Activated CD4-positive, alpha-beta T cell treated with anti-CD3 and anti-CD28 coated beads, Interleukin-2, amount 10 ng/mL, durations not matched to agents 7 days and 5 days (primary cell): ENCODE measurements at regions not wholly inside any gene's neighbourhood (a gene's known extent, or its start where the extent isn't known, plus 50 kb on each side); places are given as distances from the start of the nearest gene placed in this dataset. TPM values are rescaled to one million over a fixed set of nuclear protein-coding genes. Genes with fewer than 3 reads are reported as not detected.
"Not testable (repeated sequence)": the region's sequence is repeated elsewhere in the genome, so short reads cannot be mapped to it uniquely, and the experiment has no call there.

ENCODE experiments used
- CTCF ChIA-PET: fragments of 350-600 bp; sonication (Branson Sonifier 250); formaldehyde crosslinking; loops from one replicate; lab custom pipeline; 2021; ENCODE audit warnings: antibody characterized with exemption; lab: Charles Lee
- POLR2A ChIA-PET: fragments of 350-600 bp; sonication (Branson Sonifier 250); formaldehyde crosslinking; loops from one replicate; lab custom pipeline; 2021; ENCODE audit warnings: antibody characterized with exemption; lab: Charles Lee
- DNase-seq: peaks from one replicate; pipeline ENCODE4 v3.0.0-alpha.2; 2020
- H3K27ac Mint-ChIP-seq: one replicate; pipeline ENCODE4 v1.8.0; 2021; ENCODE audit warnings: mild to moderate bottlenecking, moderate library complexity, mixed read lengths
- H3K27me3 Mint-ChIP-seq: one replicate; pipeline ENCODE4 v1.8.0; 2021; ENCODE audit warnings: mixed read lengths
- H3K36me3 Mint-ChIP-seq: one replicate; pipeline ENCODE4 v1.8.0; 2021; ENCODE audit warnings: low read depth, mixed read lengths
- H3K4me1 Mint-ChIP-seq: one replicate; pipeline ENCODE4 v1.8.0; 2021; ENCODE audit warnings: mixed read lengths
- H3K4me3 Mint-ChIP-seq: one replicate; pipeline ENCODE4 v1.8.0; 2021; ENCODE audit warnings: mild to moderate bottlenecking, moderate library complexity, mixed read lengths
- H3K9me3 Mint-ChIP-seq: one replicate; pipeline ENCODE4 v1.8.0; 2021; ENCODE audit warnings: mixed read lengths
- microRNA-seq: library from miRNA; unstranded; fragments of <30 nt; microRNA quantifications from one replicate; pipeline ENCODE4 v1.2.0, GENCODE V29; 2021; ENCODE audit warnings: borderline microRNAs expressed, borderline replicate concordance

GRCh38 chr7:32645255-32645654, 150.0 kb downstream of the AVL9 start:
- peaks cover 10% of the 10 kb centered on the region for H3K27me3 Mint-ChIP-seq
- H3K27ac Mint-ChIP-seq, DNase-seq, H3K4me1 Mint-ChIP-seq, H3K9me3 Mint-ChIP-seq, H3K36me3 Mint-ChIP-seq, POLR2A ChIA-PET, H3K4me3 Mint-ChIP-seq: not testable (repeated sequence)
- CTCF ChIA-PET: interaction anchor here (0.6 kb wide), 1 partner anchor 480 kb away, joined by 3 read pairs; no protein-coding TSS in a partner anchor

GRCh38 chr7:32643194-32643593, 147.9 kb downstream of the AVL9 start:
- DNase-seq: no peak
- no peaks in the 10 kb centered on the region for H3K36me3 Mint-ChIP-seq
- peaks cover 5% of the 10 kb centered on the region for H3K27me3 Mint-ChIP-seq
- no peak overlapping the region for H3K27ac Mint-ChIP-seq
- ChIA-PET CTCF (no interaction called here), POLR2A (no interaction called here)
- peaks cover 4% of the 10 kb centered on the region for H3K4me1 Mint-ChIP-seq
- H3K4me3 Mint-ChIP-seq: no peak overlapping the region
- H3K9me3 Mint-ChIP-seq: peaks cover 3% of the 10 kb centered on the region

- Mint-ChIP-seq H3K4me1 (peaks cover 12% of the 10 kb centered on the region), H3K4me3 (no peak overlapping the region), H3K27ac (no peak overlapping the region), H3K9me3 (peaks cover 3% of the 10 kb centered on the region), H3K36me3 (no peaks in the 10 kb centered on the region), H3K27me3 (no peaks in the 10 kb centered on the region)
- ChIA-PET POLR2A (no interaction called here), CTCF (interaction anchor here (0.7 kb wide), 1 partner anchor 619 kb away, joined by 3 read pairs; no protein-coding TSS in a partner anchor)
- DNase-seq: no peak
These were observed 143.8 kb downstream of the AVL9 start for GRCh38 chr7:32639122-32639521.

GRCh38 chr7:32638479-32639121, 143.3 kb downstream of the AVL9 start:
- H3K9me3 Mint-ChIP-seq, H3K27ac Mint-ChIP-seq, H3K4me3 Mint-ChIP-seq, H3K27me3 Mint-ChIP-seq, H3K36me3 Mint-ChIP-seq, DNase-seq: not testable (repeated sequence)
- ChIA-PET POLR2A (interaction anchor here (0.6 kb wide), 1 partner anchor 23 kb away, joined by 5 read pairs; no protein-coding TSS in a partner anchor), CTCF (interaction anchor here (0.7 kb wide), 1 partner anchor 619 kb away, joined by 3 read pairs; no protein-coding TSS in a partner anchor)
- H3K4me1 Mint-ChIP-seq: peaks cover 12% of the 10 kb centered on the region

Small RNA genes in the stretch of these regions (microRNA-seq; reads per million reads assigned to microRNA genes)
- gene MIR550A2: not detected
- not detected for gene MIR550B2
